ENCODE measurements at regions not wholly inside any gene's neighbourhood (a gene's known extent, or its start where the extent isn't known, plus 50 kb on each side); places are given as distances from the start of the nearest gene placed in this dataset.

Small RNA genes lying in the stretch of these regions (small RNA-seq; reads per million reads assigned to genes)
- gene AC093767.1 = 0 reads per million in 4 donors

Data from esophagus squamous epithelium (tissue), 4 donors.